Left ventricle myocardium inferior (tissue), 1 donor: ENCODE measurements at regions not wholly inside any gene's neighbourhood (a gene's known extent, or its start where the extent isn't known, plus 50 kb on each side); places are given as distances from the start of the nearest gene placed in this dataset.

Source experiments
- DNase-seq: peaks from one replicate; pipeline ENCODE4 v3.0.0-alpha.2; 2020
- H3K27ac ChIP-seq: fragments of 200-600 bp; replicated peaks from 2 replicates; pipeline ENCODE4 v1.8.0; 2021
- H3K27me3 ChIP-seq: fragments of 200-600 bp; 2 replicates; pipeline ENCODE4 v1.8.0; 2021; ENCODE audit warnings: low read depth
- H3K36me3 ChIP-seq: fragments of 200-600 bp; 2 replicates; pipeline ENCODE4 v1.8.0; 2021
- H3K4me1 ChIP-seq: fragments of 200-600 bp; 2 replicates; pipeline ENCODE4 v1.8.0; 2021
- H3K4me3 ChIP-seq: fragments of 200-600 bp; 2 replicates; pipeline ENCODE4 v1.8.0; 2021; ENCODE audit warnings: mild to moderate bottlenecking, moderate library complexity
- H3K9me3 ChIP-seq: fragments of 200-600 bp; replicated peaks from 2 replicates; pipeline ENCODE4 v1.8.0; 2021
- intact Hi-C: fragments of 100-400 bp; cut with micrococcal nuclease; formaldehyde crosslinking; loops from one replicate; pipeline ENCODE4 v1.11.0; 2022
- TF ChIP-seq, protein P1 (sequence below): fragments of 200-600 bp; IDR thresholded peaks from 2 replicates; pipeline ENCODE4 v1.8.0; 2021; ENCODE audit warnings: antibody characterized with exemption, mild to moderate bottlenecking, borderline replicate concordance
- donor health status: DM: no; HTN: yes; CAD: no; lungs with severe emphysema.

GRCh38 chr13:44088991-44089413 lies 209.3 kb downstream of the LACC1 start:
- TF ChIP-seq, protein P1, sequence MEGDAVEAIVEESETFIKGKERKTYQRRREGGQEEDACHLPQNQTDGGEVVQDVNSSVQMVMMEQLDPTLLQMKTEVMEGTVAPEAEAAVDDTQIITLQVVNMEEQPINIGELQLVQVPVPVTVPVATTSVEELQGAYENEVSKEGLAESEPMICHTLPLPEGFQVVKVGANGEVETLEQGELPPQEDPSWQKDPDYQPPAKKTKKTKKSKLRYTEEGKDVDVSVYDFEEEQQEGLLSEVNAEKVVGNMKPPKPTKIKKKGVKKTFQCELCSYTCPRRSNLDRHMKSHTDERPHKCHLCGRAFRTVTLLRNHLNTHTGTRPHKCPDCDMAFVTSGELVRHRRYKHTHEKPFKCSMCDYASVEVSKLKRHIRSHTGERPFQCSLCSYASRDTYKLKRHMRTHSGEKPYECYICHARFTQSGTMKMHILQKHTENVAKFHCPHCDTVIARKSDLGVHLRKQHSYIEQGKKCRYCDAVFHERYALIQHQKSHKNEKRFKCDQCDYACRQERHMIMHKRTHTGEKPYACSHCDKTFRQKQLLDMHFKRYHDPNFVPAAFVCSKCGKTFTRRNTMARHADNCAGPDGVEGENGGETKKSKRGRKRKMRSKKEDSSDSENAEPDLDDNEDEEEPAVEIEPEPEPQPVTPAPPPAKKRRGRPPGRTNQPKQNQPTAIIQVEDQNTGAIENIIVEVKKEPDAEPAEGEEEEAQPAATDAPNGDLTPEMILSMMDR: no peak
- Histone ChIP-seq H3K27ac (no peak overlapping the region), H3K27me3 (no peaks in the 10 kb centered on the region), H3K4me3 (no peak overlapping the region), H3K9me3 (no peaks in the 10 kb centered on the region), H3K36me3 (no peaks in the 10 kb centered on the region), H3K4me1 (no peaks in the 10 kb centered on the region)
- no peak for DNase-seq
- intact Hi-C loops: no loop called here

GRCh38 chr13:44089452-44089851 lies 209.7 kb downstream of the LACC1 start:
- H3K27ac ChIP-seq: no peak overlapping the region
- intact Hi-C loops: no loop called here
- H3K4me1 ChIP-seq: no peaks in the 10 kb centered on the region
- no peaks in the 10 kb centered on the region for H3K36me3 ChIP-seq
- DNase-seq: no peak
- H3K9me3 ChIP-seq: no peaks in the 10 kb centered on the region
- no peaks in the 10 kb centered on the region for H3K27me3 ChIP-seq
- TF ChIP-seq, protein P1: no peak
- no peak overlapping the region for H3K4me3 ChIP-seq

DNA sequence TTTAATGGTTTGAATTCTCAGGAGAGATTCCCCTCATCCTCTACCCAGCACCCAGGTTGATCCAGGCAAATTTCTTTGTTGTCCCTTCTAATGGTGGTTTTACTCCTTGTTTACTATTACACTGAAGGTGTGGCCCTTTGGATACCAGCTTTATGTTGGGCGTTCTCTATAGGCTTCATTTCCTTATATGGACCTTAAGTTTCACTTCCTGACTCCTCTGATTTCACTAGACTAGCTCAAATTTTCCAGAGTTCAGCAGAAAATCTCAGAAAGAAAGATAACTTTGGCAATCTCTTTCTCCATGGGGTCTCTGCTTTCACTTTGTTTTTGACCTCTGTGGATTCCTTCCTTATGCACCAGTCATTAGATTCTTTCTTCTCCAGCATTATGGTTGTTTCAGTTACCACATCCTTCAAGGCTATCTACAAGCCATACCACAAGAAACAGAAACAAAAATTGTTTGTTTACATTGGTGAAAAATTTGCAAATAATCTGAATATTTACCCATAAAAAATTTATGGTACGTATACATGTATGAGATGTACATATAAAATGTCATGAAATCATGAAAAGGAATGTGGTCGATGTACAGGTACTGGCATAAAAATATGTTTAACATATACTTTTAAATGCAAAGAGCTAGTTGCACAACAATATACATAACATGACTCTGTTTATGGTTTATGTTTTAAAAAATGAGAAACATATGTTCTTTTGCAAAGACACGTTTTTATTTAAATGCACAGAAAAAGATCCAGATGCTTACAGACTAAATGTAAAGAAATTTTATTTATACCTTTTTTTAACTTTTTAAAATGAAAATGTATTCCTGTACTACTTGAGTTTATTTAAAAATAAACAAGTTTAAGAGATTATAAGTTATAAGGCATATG lies 212.6 kb downstream of the LACC1 start:
- intact Hi-C loops: no loop called here
- no peaks in the 10 kb centered on the region for H3K9me3 ChIP-seq
- TF ChIP-seq, protein P1: no peak

GRCh38 chr13:44093607-44094564 lies 214.2 kb downstream of the LACC1 start:
- H3K27me3 ChIP-seq: no peaks in the 10 kb centered on the region
- no peaks in the 10 kb centered on the region for H3K36me3 ChIP-seq
- H3K9me3 ChIP-seq: no peaks in the 10 kb centered on the region
- no peak for DNase-seq
- no peak overlapping the region for H3K27ac ChIP-seq
- TF ChIP-seq, protein P1: no peak
- intact Hi-C loops: no loop called here
- no peak overlapping the region for H3K4me3 ChIP-seq
- no peaks in the 10 kb centered on the region for H3K4me1 ChIP-seq

More for the DNA sequence above, 212.6 kb downstream of the LACC1 start:
- Histone ChIP-seq H3K4me1 (no peaks in the 10 kb centered on the region), H3K4me3 (no peak overlapping the region), H3K27me3 (no peaks in the 10 kb centered on the region), H3K36me3 (no peaks in the 10 kb centered on the region), H3K27ac (no peak overlapping the region)
- DNase-seq: no peak

- no peak for DNase-seq
- H3K27ac ChIP-seq: no peak overlapping the region
These were observed 217.2 kb downstream of the LACC1 start for GRCh38 chr13:44096901-44097300.

More at GRCh38 chr13:44096901-44097300, 217.2 kb downstream of the LACC1 start:
- H3K4me1 ChIP-seq: no peaks in the 10 kb centered on the region
- H3K4me3 ChIP-seq: no peak overlapping the region
- no peaks in the 10 kb centered on the region for H3K36me3 ChIP-seq
- H3K27me3 ChIP-seq: no peaks in the 10 kb centered on the region
- TF ChIP-seq, protein P1: no peak
- intact Hi-C loops: no loop called here
- H3K9me3 ChIP-seq: peaks cover 7% of the 10 kb centered on the region
